ENCODE measurements at regions not wholly inside any gene's neighbourhood (a gene's known extent, or its start where the extent isn't known, plus 50 kb on each side); places are given as distances from the start of the nearest gene placed in this dataset.

DNA sequence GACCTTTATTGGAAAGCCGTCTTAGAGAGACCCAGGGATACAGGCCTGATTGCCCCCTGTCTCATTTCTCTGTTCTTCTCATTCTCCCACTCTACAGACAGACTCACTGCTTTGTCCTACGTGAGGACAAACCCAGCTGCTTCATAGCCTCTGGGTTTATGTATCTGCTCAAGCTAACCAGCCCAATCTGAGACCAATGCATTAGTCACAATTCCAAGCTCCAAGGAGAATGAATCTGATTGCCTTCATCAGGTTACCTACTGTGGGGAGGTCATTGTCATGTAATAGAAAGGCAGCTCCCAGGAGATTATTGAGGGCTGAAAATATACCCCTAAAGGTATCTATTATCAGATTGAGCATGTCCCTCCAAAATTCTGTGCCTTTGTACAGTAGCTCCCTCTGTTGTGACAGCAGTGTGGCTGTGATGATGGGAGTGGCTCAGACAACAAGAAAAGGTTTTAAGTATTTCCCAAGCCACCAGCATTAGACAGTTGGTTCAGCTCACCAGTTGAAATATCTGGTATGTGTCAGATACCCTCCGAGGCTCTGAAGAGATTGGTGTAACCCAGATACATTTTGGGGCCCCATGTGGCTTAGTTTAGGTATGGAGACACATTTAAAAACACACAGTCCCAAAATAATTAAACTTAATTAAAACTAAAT, 123.1 kb upstream of the EEPD1 start:
- in situ Hi-C loops (cut with MboI; ENCODE audit: low sequenced_read_pairs): no loop called here

DNA sequence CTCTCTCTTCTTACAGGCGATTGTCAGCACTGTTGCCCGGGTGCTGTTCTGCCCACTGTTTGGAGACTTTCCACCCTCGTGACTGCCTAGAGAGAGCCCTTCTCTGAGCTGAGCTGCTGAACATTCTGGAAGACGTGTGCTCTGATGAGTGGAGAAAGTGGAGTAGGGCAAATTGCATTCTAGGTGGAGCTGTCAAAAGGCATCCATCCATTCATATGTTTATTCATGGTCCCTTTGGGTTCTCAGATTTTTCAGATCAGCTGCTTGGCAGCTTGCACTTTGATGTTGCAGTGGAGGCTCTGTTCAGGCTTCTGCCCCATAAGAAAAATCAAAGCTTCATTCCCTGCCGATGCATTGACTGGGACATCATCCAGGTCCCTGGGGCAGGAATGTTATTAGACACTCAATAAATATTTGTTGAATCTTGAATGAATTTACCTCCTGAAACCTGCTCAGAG, 120.7 kb upstream of the EEPD1 start:
- in situ Hi-C loops (cut with MboI; ENCODE audit: low sequenced_read_pairs): no loop called here

- in situ Hi-C loops (cut with MboI; ENCODE audit: low sequenced_read_pairs): no loop called here
Measured at GRCh38 chr7:36034020-36034419, 119.0 kb upstream of the EEPD1 start.

- in situ Hi-C loops (cut with MboI; ENCODE audit: low sequenced_read_pairs): no loop called here
Measured at GRCh38 chr7:36035186-36035585, 117.9 kb upstream of the EEPD1 start.

DNA sequence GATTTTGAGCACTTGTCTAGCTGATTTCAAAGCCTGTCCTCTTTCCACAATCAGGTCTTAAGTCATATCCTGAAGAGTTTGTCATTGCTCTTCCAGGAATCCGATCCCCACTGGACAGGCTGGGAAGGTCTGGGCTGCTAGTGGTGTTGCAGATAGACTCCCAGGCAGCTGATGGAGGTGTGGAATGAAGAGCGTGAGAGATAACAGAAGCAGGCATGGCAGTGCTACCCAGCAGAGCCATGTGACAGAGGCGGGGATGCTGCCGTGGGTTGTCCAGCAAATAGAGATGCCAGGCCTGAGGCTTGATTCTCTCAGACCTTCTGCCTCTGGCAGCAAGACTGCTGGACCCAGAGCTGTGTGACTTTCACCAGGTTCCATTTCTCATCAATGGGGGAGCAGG, 116.5 kb upstream of the EEPD1 start:
- in situ Hi-C loops (cut with MboI; ENCODE audit: low sequenced_read_pairs): no loop called here

DNA sequence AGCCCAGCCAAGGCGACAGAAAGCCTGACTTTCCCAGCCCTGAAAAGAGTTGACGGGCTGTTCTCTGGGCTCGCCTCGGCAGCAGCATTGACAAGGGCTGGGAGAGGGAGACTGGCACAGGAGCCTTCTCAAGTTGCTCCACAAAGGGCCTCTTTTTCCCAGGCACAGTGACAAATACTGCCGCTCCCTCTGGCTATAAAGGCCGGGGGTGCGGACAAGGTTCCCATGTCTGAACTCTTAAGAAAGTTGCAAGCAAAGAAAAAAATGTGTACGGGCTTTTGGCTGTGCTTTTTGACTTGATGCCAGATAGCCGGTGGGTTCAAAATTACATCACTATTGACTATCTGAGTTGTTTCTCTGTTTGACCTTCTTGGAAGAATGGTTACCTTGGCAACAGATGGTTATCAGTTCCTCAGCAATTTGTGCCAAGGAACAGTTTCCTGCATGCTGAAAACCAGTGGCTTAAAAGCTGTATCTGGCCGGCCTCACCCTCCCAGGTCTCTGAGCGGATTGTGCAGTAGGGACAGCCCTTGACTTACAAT, 115.9 kb upstream of the EEPD1 start:
- in situ Hi-C loops (cut with MboI; ENCODE audit: low sequenced_read_pairs): no loop called here

DNA sequence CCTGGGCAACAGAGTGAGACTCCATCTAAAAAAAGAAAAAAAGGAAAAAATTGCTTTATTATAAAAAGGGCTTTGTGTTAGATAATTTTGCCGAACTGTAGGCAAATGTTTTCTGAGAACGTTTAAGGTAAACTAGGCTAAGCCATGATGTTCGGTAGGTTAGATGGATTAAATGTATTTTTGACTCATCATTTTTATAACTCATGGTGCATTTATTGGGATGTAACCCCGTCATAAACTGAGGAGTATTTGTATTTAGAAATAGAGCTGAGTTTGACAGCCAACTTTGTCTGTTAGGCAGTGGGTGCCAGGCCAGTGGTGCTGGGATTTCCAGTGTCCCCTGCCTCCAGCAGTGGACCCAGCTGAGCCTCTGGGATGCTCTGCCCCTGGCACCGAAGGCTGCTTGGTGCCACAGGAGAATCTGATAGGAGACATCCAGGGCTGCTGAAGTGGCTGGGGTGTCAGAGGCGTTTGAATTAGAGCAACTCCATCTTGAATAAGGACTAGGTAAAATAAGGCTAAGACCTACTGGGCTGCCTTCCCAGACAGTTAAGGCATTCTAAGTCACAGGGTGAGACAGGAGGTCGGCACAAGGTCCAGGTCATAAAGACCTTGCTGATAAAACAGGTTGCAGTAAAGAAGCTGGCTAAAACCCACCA, 114.9 kb upstream of the EEPD1 start:
- in situ Hi-C loops (cut with MboI; ENCODE audit: low sequenced_read_pairs): no loop called here

DNA sequence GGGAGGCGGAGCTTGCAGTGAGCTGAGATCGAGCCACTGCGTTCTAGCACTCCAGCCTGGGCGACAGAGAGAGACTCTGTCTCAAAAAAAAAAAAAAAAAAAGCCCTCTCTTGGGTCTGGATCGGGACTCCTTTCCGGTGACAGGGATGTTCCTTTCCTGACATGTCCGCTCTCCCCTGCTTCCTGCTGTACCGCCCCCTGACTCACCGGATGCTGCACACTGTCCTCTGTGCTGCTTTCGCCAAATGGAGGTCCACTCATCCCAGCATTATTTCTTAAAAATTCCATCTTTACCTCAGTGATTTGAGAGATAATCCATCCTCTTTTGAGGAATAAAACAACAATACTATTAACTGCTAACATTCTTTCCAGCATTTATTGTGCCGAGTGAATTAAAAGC, 113.8 kb upstream of the EEPD1 start:
- in situ Hi-C loops (cut with MboI; ENCODE audit: low sequenced_read_pairs): no loop called here

DNA sequence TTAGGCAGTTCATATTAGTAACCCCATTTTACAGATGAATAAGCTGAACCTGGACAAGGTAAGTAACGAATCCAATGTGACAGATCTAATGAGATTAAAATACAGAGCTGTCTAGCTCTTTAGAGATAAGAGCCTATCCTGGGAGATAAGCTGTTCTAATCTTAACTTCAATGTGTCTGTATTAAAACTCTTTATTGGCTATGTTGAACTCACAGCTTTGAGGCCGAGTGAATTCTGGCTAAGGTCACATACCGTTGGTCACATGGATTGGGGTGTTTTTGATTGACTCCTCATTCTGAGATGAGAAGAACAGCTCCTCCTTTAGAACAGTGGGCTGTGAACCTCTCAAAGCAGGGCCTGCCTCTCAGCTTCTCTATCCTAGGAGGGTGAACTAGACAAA, 113.4 kb upstream of the EEPD1 start:
- in situ Hi-C loops (cut with MboI; ENCODE audit: low sequenced_read_pairs): no loop called here

DNA sequence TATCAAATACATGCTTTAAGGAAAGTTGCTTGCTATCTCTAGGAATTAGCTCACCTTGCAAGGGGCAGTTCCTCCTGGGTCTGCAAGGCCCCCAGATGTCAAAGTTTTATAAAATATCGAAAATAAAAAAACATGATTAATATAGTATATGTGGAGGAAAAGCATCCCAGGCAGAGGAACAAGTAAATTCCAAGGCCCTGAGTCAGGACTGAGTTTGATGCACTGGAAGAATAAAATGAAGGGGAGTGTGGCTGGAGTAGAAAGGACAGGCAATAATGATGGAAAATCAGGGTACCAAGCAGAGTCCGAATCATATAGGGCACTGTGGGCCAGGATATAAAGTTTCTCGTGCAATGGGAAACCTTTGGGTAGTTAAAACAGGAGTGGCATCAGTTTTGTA, 112.4 kb upstream of the EEPD1 start:
- in situ Hi-C loops (cut with MboI; ENCODE audit: low sequenced_read_pairs): no loop called here

GRCh38 chr7:36044101-36044892, 108.8 kb upstream of the EEPD1 start:
- in situ Hi-C loops (cut with MboI; ENCODE audit: low sequenced_read_pairs): no loop called here

GRCh38 chr7:36045326-36045725, 107.7 kb upstream of the EEPD1 start:
- in situ Hi-C loops (cut with MboI; ENCODE audit: low sequenced_read_pairs): no loop called here

GRCh38 chr7:36045830-36046341, 107.2 kb upstream of the EEPD1 start:
- in situ Hi-C loops (cut with MboI; ENCODE audit: low sequenced_read_pairs): no loop called here

GRCh38 chr7:36047091-36047658, 105.9 kb upstream of the EEPD1 start:
- in situ Hi-C loops (cut with MboI; ENCODE audit: low sequenced_read_pairs): no loop called here

- in situ Hi-C loops (cut with MboI; ENCODE audit: low sequenced_read_pairs): no loop called here
Measured at GRCh38 chr7:36048141-36048901, 104.7 kb upstream of the EEPD1 start.

- in situ Hi-C loops (cut with MboI; ENCODE audit: low sequenced_read_pairs): no loop called here
Measured at GRCh38 chr7:36048902-36049240, 104.2 kb upstream of the EEPD1 start.

DNA sequence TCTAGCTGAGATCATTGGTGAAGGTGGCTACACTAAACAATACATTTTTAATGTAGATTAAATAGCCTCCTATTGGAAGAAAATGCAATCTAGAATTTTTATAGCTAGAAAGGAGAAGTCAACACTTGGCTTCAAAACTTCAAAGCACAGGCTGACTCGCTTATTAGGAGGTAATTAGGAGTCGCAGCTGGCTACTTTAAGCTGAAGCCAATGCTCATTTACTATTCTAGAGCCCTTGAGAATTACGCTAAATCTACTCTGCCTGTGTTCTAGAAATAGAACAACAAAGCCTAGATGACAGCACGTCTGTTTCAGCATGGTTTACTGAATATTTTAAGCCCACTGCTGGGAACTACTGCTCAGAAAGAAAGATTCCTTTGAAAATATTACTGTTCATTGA, 101.6 kb upstream of the EEPD1 start:
- in situ Hi-C loops (cut with MboI; ENCODE audit: low sequenced_read_pairs): no loop called here

DNA sequence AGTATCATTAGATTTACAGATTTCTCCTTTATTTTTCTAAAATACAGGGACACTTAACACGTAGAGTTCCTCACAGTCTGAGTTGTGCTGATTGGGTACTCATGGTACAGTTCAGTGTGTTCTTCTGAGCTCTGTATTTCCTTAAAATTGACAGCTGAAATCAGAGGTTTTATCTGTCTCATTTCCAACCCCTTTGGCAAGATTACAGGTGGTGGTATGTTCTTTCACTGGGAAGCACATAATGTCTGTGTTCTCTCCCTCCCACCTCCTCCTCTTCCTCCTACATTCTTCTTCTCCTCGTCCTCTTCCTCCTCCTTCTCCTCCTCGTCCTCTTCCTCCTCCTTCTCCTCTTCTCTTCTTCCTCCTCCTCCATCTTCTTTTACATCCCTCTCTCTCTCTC, 99.5 kb upstream of the EEPD1 start:
- in situ Hi-C loops (cut with MboI; ENCODE audit: low sequenced_read_pairs): no loop called here

- in situ Hi-C loops (cut with MboI; ENCODE audit: low sequenced_read_pairs): no loop called here
Measured at GRCh38 chr7:36054637-36055036, 98.4 kb upstream of the EEPD1 start.

DNA sequence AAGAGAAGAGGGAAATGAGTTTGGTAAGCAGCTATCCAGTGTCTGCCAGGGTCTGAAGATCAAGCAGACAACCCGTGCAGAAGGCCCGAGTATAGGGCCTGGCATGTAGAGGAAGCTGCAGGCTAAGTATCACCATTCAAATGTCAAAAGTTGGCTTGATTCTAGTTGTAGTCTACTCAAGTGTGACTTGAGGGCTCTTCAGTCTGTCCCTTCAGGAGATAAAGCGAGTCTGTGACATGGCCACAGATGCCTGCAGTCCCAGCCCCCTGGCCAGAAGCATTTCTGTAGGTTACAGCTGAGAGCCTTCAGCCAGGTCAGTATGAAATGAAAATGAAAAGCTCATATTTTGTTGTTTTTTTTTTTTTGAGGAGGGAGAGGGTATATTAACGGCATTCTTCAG, 97.8 kb upstream of the EEPD1 start:
- in situ Hi-C loops (cut with MboI; ENCODE audit: low sequenced_read_pairs): no loop called here

GRCh38 chr7:36057323-36057722, 95.7 kb upstream of the EEPD1 start:
- in situ Hi-C loops (cut with MboI; ENCODE audit: low sequenced_read_pairs): no loop called here

All from HL-60/S4 treated with retinoic acid at 250 ng/mL for 4 days and 3 days (cell line).